ENCODE measurements at regions not wholly inside any gene's neighbourhood (a gene's known extent, or its start where the extent isn't known, plus 50 kb on each side); places are given as distances from the start of the nearest gene placed in this dataset.
A peak's percentile ranks its signal among the peaks of the same experiment; 100 is the strongest.

DNA sequence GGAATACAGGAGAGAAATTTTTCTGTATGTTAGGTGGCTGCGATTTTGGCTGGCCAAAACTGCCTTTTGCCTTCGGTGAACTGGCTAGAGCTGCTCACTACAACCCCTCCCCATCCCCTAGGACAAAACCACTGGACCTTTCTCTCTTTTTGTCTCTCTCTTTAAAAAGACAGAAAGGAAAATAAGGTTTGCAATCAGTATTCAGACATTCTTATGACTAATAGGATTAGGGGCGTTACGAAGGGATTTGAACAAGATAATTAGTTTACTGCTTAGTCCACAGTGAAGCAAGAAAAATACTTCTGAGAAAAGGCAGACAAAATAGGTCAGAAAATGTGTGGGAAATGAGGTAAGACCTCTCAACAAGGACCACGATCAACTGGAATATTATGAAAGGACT, 180.4 kb downstream of the SLIT2 start:
- H3K4me2 ChIP-seq: peak overlapping the region; percentile 60
- H3K27ac ChIP-seq: peak overlapping the region; percentile 63
- Mint-ChIP-seq H3K9me3 (peaks cover 2% of the 10 kb centered on the region), H3K4me3 (peak overlapping the region; percentile 66), H3K4me1 (peaks cover 72% of the 10 kb centered on the region), H3K27ac (peak overlapping the region; percentile 95), H3K27me3 (ENCODE audit: insufficient read depth, low read depth) (no peaks in the 10 kb centered on the region), H3K36me3 (peaks cover 4% of the 10 kb centered on the region)
- peak; percentile 75 for DNase-seq (ENCODE audit: low spot score)
- TF ChIP-seq, protein P1, sequence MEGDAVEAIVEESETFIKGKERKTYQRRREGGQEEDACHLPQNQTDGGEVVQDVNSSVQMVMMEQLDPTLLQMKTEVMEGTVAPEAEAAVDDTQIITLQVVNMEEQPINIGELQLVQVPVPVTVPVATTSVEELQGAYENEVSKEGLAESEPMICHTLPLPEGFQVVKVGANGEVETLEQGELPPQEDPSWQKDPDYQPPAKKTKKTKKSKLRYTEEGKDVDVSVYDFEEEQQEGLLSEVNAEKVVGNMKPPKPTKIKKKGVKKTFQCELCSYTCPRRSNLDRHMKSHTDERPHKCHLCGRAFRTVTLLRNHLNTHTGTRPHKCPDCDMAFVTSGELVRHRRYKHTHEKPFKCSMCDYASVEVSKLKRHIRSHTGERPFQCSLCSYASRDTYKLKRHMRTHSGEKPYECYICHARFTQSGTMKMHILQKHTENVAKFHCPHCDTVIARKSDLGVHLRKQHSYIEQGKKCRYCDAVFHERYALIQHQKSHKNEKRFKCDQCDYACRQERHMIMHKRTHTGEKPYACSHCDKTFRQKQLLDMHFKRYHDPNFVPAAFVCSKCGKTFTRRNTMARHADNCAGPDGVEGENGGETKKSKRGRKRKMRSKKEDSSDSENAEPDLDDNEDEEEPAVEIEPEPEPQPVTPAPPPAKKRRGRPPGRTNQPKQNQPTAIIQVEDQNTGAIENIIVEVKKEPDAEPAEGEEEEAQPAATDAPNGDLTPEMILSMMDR (IDR thresholded peaks at IDR 0.05): no peak
- TF ChIP-seq EZH2phosphoT487 (IDR thresholded peaks at IDR 0.05) (peak; percentile 70), EZH2 (IDR thresholded peaks at IDR 0.05) (no peak)
- peaks cover 12% of the 10 kb centered on the region for H4K20me1 ChIP-seq (ENCODE audit: low read depth)
- no peak overlapping the region for H2AFZ ChIP-seq (replicated peaks)
- no peak overlapping the region for H3K9ac ChIP-seq
- H3F3A ChIP-seq (ENCODE audit: low read depth): peaks cover 24% of the 10 kb centered on the region
- no peaks in the 10 kb centered on the region for H3K79me2 ChIP-seq (ENCODE audit: low read depth)
- no peaks in the 10 kb centered on the region for H3K27me3 ChIP-seq
- no peaks in the 10 kb centered on the region for H3K36me3 ChIP-seq
- peaks cover 31% of the 10 kb centered on the region for H3K4me1 ChIP-seq
- no peaks in the 10 kb centered on the region for H3K9me3 ChIP-seq (ENCODE audit: low read depth)
- H3K4me3 ChIP-seq: peak overlapping the region; percentile 18

DNA sequence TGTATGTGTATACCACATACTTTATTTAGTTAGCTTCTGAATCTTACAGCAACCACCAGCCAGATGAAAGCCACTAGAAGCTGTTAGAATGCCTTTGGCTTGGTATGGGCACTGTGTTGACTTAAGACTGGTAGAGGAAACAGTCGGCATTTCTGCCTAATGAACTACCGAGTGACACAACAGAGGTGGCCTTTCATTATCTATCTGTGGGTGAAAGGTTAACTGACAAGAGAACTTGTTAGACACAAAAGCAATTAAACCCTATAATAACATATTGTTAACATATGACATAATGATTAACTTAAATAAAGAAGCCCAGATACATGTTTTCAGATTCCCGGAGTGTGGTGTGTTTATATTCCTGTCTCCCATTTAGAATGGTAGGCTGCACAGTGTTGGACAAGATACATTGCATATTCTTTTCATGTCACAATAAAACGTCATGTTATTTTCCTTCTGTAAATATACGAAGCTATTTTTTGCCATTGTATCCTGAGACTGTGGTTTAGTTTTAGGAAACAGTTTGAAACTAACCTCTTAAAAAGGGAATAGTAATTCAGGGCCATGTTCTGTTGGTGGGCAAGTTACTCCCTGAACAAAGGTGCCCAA, 181.5 kb downstream of the SLIT2 start:
- Histone ChIP-seq H3K9me3 (ENCODE audit: low read depth) (no peaks in the 10 kb centered on the region), H3K4me3 (no peak overlapping the region), H2AFZ (replicated peaks) (no peak overlapping the region), H3K9ac (no peak overlapping the region), H3K36me3 (no peaks in the 10 kb centered on the region), H3K79me2 (ENCODE audit: low read depth) (no peaks in the 10 kb centered on the region), H3F3A (ENCODE audit: low read depth) (peaks cover 24% of the 10 kb centered on the region), H3K4me2 (peak overlapping the region; percentile 60), H4K20me1 (ENCODE audit: low read depth) (peaks cover 12% of the 10 kb centered on the region), H3K4me1 (peaks cover 31% of the 10 kb centered on the region), H3K27ac (no peak overlapping the region), H3K27me3 (no peaks in the 10 kb centered on the region)
- Mint-ChIP-seq H3K36me3 (peaks cover 10% of the 10 kb centered on the region), H3K4me3 (no peak overlapping the region), H3K4me1 (peaks cover 66% of the 10 kb centered on the region), H3K27ac (no peak overlapping the region), H3K27me3 (ENCODE audit: insufficient read depth, low read depth) (no peaks in the 10 kb centered on the region), H3K9me3 (peaks cover 5% of the 10 kb centered on the region)
- peak; percentile 55 for DNase-seq (ENCODE audit: low spot score)
- TF ChIP-seq EZH2 (IDR thresholded peaks at IDR 0.05): no peak
- peak; percentile 8 for TF ChIP-seq EZH2phosphoT487 (IDR thresholded peaks at IDR 0.05)

DNA sequence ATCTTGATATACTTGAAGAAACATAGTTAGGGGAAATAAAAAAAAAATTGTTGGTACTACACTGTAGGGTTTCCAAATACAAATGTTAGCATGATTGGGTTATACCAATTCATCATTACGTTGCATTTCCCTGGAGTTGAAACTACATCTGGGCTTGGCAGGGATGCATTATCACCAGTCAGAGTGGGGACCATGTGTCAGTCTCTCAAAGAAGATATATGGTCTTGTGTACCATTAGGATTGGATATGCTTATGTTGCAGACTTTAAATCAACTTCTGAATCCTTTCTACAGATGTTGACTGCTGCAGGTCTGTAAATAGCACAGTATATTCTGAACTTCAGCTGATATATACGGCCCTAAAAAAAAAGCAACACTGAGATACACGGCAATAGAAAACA, 188.5 kb downstream of the SLIT2 start:
- H3K4me3 Mint-ChIP-seq: no peak overlapping the region
- H3K9ac ChIP-seq: no peak overlapping the region
- H3K36me3 Mint-ChIP-seq: peaks cover 16% of the 10 kb centered on the region
- no peaks in the 10 kb centered on the region for H3K36me3 ChIP-seq
- no peak overlapping the region for H3K27ac Mint-ChIP-seq
- no peak overlapping the region for H3K4me2 ChIP-seq
- H2AFZ ChIP-seq (replicated peaks): no peak overlapping the region
- H3K9me3 ChIP-seq (ENCODE audit: low read depth): no peaks in the 10 kb centered on the region
- H3K4me1 ChIP-seq: no peaks in the 10 kb centered on the region
- H4K20me1 ChIP-seq (ENCODE audit: low read depth): no peaks in the 10 kb centered on the region
- H3K9me3 Mint-ChIP-seq: peaks cover 3% of the 10 kb centered on the region
- H3K4me3 ChIP-seq: no peak overlapping the region
- H3K27me3 Mint-ChIP-seq (ENCODE audit: insufficient read depth, low read depth): no peaks in the 10 kb centered on the region
- TF ChIP-seq EZH2 (IDR thresholded peaks at IDR 0.05) (no peak), EZH2phosphoT487 (IDR thresholded peaks at IDR 0.05) (no peak)
- TF ChIP-seq, protein P1 (IDR thresholded peaks at IDR 0.05): no peak
- H3F3A ChIP-seq (ENCODE audit: low read depth): no peaks in the 10 kb centered on the region
- H3K79me2 ChIP-seq (ENCODE audit: low read depth): no peaks in the 10 kb centered on the region
- peaks cover 17% of the 10 kb centered on the region for H3K4me1 Mint-ChIP-seq
- no peaks in the 10 kb centered on the region for H3K27me3 ChIP-seq
- DNase-seq (ENCODE audit: low spot score): no peak
- H3K27ac ChIP-seq: no peak overlapping the region

DNA sequence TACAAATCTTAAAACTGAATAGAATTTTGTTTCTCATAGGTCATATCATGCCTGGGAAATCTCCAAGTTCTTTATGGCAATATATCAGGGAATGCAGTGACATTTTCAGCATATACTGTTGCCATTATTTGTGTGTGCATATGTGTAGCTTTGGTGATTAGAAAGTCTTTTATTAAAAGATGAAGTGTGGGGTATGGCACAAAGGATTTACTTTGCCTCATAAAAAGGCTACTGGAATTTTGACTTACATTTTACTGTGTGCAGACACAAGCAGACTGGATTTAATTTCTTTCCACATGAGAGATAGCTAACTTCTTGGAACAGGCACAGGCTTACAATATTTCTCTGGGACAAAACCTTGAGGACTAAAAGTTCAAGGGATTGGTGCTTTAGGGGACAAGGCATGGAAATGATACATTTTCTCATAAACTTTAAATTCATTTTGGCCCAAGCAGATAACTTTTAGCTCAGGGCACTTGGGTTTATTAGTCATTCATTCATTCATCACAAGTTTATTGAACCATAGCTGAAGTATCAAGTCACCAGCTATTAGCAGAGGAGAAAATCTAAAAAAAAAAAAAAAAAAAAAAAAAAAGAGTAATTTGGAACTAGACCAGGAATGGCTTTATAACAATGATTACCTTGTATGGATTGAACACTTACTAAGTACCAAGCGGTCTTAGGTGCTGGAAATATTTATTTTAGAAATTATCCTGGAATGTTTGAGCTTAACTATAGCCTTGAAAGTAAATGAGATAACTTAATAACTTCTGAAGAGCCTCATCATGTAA, 191.5 kb downstream of the SLIT2 start:
- Histone ChIP-seq H3K9ac (no peak overlapping the region), H3K4me2 (no peak overlapping the region), H3F3A (ENCODE audit: low read depth) (peaks cover 6% of the 10 kb centered on the region), H3K4me1 (peaks cover 16% of the 10 kb centered on the region), H3K27ac (no peak overlapping the region), H3K79me2 (ENCODE audit: low read depth) (no peaks in the 10 kb centered on the region), H4K20me1 (ENCODE audit: low read depth) (no peaks in the 10 kb centered on the region), H3K4me3 (no peak overlapping the region), H3K9me3 (ENCODE audit: low read depth) (no peaks in the 10 kb centered on the region), H2AFZ (replicated peaks) (no peak overlapping the region), H3K36me3 (no peaks in the 10 kb centered on the region), H3K27me3 (no peaks in the 10 kb centered on the region)
- TF ChIP-seq, protein P1 (IDR thresholded peaks at IDR 0.05): no peak
- TF ChIP-seq EZH2phosphoT487 (IDR thresholded peaks at IDR 0.05) (no peak), EZH2 (IDR thresholded peaks at IDR 0.05) (no peak)
- H3K4me1 Mint-ChIP-seq: peaks cover 32% of the 10 kb centered on the region
- no peak for DNase-seq (ENCODE audit: low spot score)
- no peak overlapping the region for H3K27ac Mint-ChIP-seq
- no peak overlapping the region for H3K4me3 Mint-ChIP-seq
- no peaks in the 10 kb centered on the region for H3K27me3 Mint-ChIP-seq (ENCODE audit: insufficient read depth, low read depth)
- peaks cover 8% of the 10 kb centered on the region for H3K36me3 Mint-ChIP-seq
- no peaks in the 10 kb centered on the region for H3K9me3 Mint-ChIP-seq
